Retinal pigment epithelial cell (primary cell): ENCODE measurements at regions not wholly inside any gene's neighbourhood (a gene's known extent, or its start where the extent isn't known, plus 50 kb on each side); places are given as distances from the start of the nearest gene placed in this dataset.
A peak's percentile ranks its signal among the peaks of the same experiment; 100 is the strongest.
"Not testable (repeated sequence)": the region's sequence is repeated elsewhere in the genome, so short reads cannot be mapped to it uniquely, and the experiment has no call there.

Source experiments
- DNase-seq: peaks from one replicate; pipeline ENCODE4 v3.0.0-alpha.2; 2010; ENCODE audit warnings: low read depth
- H3K4me3 ChIP-seq: 2 replicates; pipeline ENCODE4 v1.5.1; 2011; ENCODE audit warnings: mild to moderate bottlenecking, low read length, control low read depth, moderate library complexity

DNA sequence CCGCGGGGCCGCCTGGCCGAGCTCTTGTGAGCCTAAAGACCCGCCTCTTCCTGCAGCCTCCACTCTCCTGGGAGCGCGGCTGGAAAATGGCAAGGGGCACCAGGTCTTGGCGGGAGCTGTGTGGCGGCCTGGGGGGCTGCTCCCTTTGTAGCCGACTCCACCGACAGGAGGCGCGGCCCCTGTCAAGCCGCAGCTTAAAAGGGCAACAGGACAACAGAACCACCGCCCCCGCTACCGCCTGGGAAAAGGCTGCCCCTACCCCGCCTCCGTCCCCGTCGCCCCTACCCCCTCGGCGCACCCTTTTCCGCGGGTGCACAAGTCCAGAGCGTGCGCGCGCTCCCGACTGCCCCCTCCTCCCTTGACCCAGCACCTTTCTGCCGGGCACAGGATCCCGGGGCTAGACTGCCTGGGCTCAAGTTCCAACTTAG is 60.3 kb downstream of the GOLGA8K start:
- DNase-seq, result not testable (repeated sequence)

GRCh38 chr15:32342268-32342667 is 60.8 kb downstream of the GOLGA8K start:
- DNase-seq, H3K4me3 ChIP-seq: not testable (repeated sequence)

More for the DNA sequence above, 60.3 kb downstream of the GOLGA8K start:
- not testable (repeated sequence) for H3K4me3 ChIP-seq

DNA sequence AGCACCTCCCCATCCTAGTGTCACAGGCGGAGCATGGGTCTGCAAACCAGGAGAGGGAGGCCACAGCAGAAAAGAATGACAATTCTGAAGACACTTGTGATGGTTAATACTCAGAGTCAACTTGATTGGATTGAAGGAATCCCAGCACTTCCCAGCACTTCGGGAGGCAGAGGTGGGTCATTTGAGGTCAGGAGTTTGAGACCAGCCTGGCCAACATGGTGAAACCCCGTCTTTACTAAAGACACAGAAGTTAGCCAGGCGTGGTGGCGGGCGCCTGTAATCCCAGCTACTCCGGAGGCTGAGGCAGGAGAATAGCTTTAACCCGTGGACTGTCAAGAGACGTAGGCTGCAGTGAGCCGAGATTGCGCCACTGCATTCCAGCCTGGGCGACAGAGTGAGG is 61.6 kb downstream of the GOLGA8K start:
- not testable (repeated sequence) for H3K4me3 ChIP-seq

GRCh38 chr15:32336804-32337203 is 66.3 kb downstream of the GOLGA8K start:
- DNase-seq, H3K4me3 ChIP-seq: not testable (repeated sequence)

More for the DNA sequence above, 61.6 kb downstream of the GOLGA8K start:
- not testable (repeated sequence) for DNase-seq

DNA sequence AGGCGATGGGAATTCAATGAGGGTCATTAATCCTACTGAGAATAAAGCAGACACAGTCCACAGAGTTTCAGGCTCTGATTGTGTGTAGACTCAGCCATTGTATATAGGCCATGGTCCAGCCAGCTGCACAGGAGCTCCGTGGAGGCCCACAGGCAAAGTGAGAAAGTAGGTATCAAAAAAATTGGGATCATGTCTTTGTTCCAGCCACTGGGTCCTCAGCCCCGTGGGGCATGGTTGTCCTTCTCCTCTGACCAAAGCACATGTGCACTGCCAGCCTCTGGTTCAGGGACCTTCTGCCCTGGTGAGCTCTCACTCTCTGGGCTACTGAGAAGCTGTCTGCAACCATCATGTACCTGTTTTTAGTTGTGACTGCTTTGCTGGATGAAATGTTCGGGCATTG is 79.7 kb downstream of the GOLGA8K start:
- DNase-seq, H3K4me3 ChIP-seq: not testable (repeated sequence)

DNA sequence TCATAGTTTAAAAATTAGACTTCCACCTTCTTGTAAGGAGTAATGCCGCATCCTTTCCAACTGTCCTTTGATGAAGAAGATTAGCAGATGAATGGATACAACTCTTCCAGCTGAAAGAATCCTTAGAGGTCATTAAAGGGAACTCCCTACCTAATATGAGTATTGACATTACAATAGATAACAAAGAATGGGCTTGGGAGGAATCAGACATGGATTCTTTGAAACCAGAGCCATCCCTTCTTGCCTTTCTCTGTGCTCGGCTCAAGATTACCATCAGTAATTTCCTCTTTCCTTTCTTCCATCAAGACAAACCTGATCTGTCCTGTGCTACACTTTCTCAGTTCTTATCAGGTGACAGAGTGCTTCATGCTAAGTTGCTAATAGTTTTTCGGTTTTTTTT is 83.8 kb downstream of the GOLGA8K start:
- DNase-seq, result not testable (repeated sequence)

DNA sequence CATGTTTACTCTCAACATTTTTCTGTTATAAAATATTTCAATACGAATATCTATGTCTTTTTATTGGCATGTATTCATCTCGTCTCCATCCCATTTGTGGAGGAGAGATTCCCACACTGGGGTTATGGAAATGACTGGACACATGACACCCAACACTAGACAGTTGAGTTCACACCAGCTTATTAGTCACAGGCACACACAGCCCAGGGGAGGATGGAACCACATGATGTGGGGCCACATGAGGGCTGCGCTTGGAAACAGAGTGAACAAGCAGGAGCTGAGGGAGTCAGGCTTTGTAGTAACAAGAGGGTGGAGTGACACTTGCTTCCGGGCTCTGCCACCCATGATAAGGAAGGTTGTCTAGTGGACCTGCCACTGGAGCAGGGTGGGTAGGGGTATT is 86.6 kb downstream of the GOLGA8K start:
- DNase-seq, result not testable (repeated sequence)

More for the DNA sequence above, 83.8 kb downstream of the GOLGA8K start:
- not testable (repeated sequence) for H3K4me3 ChIP-seq

GRCh38 chr15:32315079-32315939 is 87.8 kb downstream of the GOLGA8K start:
- H3K4me3 ChIP-seq, DNase-seq: not testable (repeated sequence)

More for the DNA sequence above, 86.6 kb downstream of the GOLGA8K start:
- not testable (repeated sequence) for H3K4me3 ChIP-seq

- H3K4me3 ChIP-seq, DNase-seq: not testable (repeated sequence)
These were observed 89.5 kb downstream of the GOLGA8K start for GRCh38 chr15:32313446-32314209.

DNA sequence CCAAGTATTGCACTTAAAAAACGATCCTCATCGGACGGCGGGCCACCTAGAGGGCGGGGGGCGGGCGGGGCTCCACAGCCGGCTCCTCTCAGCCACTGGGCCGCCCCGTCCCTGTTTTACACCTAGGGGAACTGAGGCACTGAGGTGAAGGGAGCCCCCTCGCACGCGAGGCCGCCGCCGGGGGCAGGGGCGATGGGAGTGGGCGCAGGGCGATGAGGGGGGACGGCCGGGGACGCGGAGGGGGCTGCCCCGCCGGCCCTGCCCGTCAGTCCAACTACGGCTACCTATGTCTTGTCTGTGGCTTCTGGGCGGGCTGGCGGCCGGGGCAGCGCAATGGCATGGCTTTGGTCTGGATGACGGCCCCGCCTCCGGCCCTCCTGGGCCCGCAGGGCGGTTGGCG is 90.4 kb downstream of the GOLGA8K start:
- not testable (repeated sequence) for H3K4me3 ChIP-seq, DNase-seq

DNA sequence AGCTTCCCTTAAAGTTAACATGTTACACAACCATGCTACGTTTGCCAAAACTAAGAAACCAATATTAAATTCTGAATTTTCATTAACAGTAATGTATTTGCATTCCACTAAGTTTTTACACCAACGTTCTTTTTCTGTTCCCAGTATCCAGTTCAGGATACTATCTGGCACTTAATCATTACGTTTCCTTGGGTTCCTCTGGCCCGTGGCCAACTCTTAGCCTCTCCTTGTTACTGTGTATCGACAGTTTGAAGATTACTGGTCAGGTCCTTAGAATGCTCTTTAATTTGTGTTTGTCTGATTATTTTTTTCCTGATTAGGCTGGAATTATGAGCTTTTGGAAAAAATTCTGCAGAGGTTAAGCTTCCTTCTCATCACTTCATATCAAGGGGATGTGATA is 95.5 kb downstream of the GOLGA8K start:
- H3K4me3 ChIP-seq, DNase-seq: not testable (repeated sequence)

GRCh38 chr15:32276200-32276830 is 126.8 kb downstream of the GOLGA8K start:
- DNase-seq, H3K4me3 ChIP-seq: not testable (repeated sequence)

- not testable (repeated sequence) for DNase-seq, H3K4me3 ChIP-seq
These were observed 149.1 kb downstream of the GOLGA8K start for GRCh38 chr15:32253958-32254357.

GRCh38 chr15:32249207-32249606 is 153.9 kb downstream of the GOLGA8K start:
- not testable (repeated sequence) for DNase-seq, H3K4me3 ChIP-seq

DNA sequence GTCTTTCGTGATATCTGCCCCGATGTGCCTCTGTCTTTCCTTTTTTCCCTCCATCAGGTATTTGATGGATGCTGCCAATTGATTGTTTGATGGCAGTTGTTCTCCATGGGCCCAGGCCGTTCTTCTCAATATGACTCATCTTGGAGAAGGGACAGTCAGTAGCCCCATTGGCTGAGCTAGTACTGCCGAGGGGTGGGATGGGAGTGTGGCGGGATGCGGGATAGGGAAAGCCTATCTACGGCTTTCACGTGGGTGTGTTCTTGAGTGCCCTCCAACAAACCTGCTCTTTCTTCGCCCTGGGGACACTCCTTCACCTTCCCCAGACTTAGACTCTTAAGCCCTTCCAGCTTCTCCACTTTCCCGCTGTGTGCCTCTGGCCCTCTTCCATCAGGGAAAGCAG is 159.4 kb downstream of the GOLGA8K start:
- DNase-seq, H3K4me3 ChIP-seq: not testable (repeated sequence)

- DNase-seq, H3K4me3 ChIP-seq: not testable (repeated sequence)
These were observed 160.1 kb downstream of the GOLGA8K start for GRCh38 chr15:32242780-32243528.

DNA sequence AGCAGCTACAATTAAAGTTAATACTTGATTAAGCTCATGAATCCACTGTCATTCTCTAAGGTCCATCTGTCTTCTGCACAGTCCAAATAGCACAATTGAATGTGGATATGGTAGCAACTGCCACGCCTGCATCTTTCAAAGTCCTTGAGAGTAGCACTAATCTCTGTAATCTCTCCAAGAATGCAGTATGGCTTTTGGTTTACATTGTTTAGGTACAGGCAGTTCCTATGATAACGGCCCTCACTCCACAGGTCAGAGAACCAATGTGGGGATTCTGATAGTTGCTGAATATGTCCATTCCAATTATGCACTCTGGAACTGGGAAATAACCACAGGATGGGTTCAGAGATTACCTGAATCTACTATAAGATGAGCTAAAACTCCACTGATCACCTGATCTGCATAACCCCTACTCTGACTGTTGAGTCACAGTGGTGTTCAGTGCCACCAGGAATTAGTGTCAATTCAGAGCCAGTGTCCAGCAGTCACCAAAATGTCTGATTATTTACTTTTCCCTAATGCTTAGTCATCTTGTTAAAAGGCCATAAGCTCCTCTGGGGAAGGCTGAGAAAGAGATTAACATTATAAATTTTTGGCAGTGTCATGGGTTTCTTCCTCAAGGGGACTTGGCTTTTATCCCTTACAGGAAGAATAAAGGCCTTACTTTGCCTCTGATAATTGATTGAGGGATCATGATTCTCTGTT is 175.5 kb downstream of the GOLGA8K start:
- not testable (repeated sequence) for H3K4me3 ChIP-seq
- DNase-seq, result peak; percentile 39
